HEK293T (cell line): ENCODE measurements at regions not wholly inside any gene's neighbourhood (a gene's known extent, or its start where the extent isn't known, plus 50 kb on each side); places are given as distances from the start of the nearest gene placed in this dataset.
"Not testable (repeated sequence)": the region's sequence is repeated elsewhere in the genome, so short reads cannot be mapped to it uniquely, and the experiment has no call there.

Experiments
- ARNT ChIP-seq: fragments of 450-650 bp; IDR thresholded peaks from 2 replicates; pipeline ENCODE4 v1.6.1; 2017; ENCODE audit warnings: mild to moderate bottlenecking
- BHLHE40 ChIP-seq: fragments of 450-650 bp; IDR thresholded peaks from 2 replicates; pipeline ENCODE4 v1.6.1; 2016; ENCODE audit warnings: mild to moderate bottlenecking, moderate library complexity, borderline replicate concordance
- ELF4 ChIP-seq: fragments of 450-650 bp; IDR thresholded peaks from 2 replicates; pipeline ENCODE4 v1.6.1; 2017; ENCODE audit warnings: antibody characterized with exemption
- FOXA1 ChIP-seq: fragments of 450-650 bp; IDR thresholded peaks from 2 replicates; pipeline ENCODE4 v1.6.1; 2016; ENCODE audit warnings: mild to moderate bottlenecking
- FOXK2 ChIP-seq: fragments of 450-650 bp; IDR thresholded peaks from 2 replicates; pipeline ENCODE4 v1.6.1; 2016; ENCODE audit warnings: mild to moderate bottlenecking
- FOXM1 ChIP-seq: fragments of 450-650 bp; IDR thresholded peaks from 2 replicates; pipeline ENCODE4 v1.6.1; 2017; ENCODE audit warnings: mild to moderate bottlenecking, borderline replicate concordance
- HDGF ChIP-seq: fragments of 450-650 bp; IDR thresholded peaks from 2 replicates; pipeline ENCODE4 v1.6.1; 2017; ENCODE audit warnings: antibody characterized with exemption, borderline replicate concordance
- L3MBTL2 ChIP-seq: fragments of 450-650 bp; conservative IDR thresholded peaks from 2 replicates; pipeline ENCODE4 v1.6.1; 2016; ENCODE audit warnings: mild to moderate bottlenecking
- LEF1 ChIP-seq: fragments of 450-650 bp; IDR thresholded peaks from 2 replicates; pipeline ENCODE4 v1.6.1; 2017; ENCODE audit warnings: mild to moderate bottlenecking, borderline replicate concordance
- SUZ12 ChIP-seq: fragments of 450-650 bp; IDR thresholded peaks from 2 replicates; pipeline ENCODE4 v1.6.1; 2016; ENCODE audit warnings: mild to moderate bottlenecking
- TARDBP ChIP-seq: fragments of 450-650 bp; IDR thresholded peaks from 2 replicates; pipeline ENCODE4 v1.6.1; 2016
- ZNF384 ChIP-seq: fragments of 450-650 bp; IDR thresholded peaks from 2 replicates; pipeline ENCODE4 v1.6.1; 2016
- TF ChIP-seq, protein P1 (sequence below): fragments of 450-650 bp; IDR thresholded peaks from 2 replicates; pipeline ENCODE4 v1.6.1; 2016

DNA sequence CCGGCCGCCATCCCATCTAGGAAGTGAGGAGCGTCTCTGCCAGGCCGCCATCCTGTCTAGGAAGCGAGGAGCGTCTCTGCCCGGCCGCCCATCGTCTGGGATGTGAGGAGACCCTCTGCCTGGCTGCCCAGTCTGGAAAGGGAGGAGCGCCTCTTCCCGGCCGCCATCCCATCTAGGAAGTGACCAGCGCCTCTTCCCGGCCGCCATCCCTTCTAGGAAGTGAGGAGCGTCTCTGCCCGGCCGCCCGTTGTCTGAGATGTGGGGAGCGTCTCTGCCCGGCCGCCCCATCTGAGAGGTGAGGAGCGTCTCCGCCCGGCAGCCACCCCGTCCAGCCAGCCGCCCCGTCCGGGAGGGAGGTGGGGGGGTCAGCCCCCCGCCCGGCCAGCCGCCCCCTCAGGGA is 475.4 kb downstream of the TMEM114 start:
- not testable (repeated sequence) for TF ChIP-seq ARNT, ZNF384, TARDBP, FOXM1, ELF4, FOXA1, HDGF, LEF1, BHLHE40, SUZ12, L3MBTL2, FOXK2
- TF ChIP-seq, protein P1, sequence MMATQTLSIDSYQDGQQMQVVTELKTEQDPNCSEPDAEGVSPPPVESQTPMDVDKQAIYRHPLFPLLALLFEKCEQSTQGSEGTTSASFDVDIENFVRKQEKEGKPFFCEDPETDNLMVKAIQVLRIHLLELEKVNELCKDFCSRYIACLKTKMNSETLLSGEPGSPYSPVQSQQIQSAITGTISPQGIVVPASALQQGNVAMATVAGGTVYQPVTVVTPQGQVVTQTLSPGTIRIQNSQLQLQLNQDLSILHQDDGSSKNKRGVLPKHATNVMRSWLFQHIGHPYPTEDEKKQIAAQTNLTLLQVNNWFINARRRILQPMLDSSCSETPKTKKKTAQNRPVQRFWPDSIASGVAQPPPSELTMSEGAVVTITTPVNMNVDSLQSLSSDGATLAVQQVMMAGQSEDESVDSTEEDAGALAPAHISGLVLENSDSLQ: not testable (repeated sequence)
